ENCODE measurements at regions not wholly inside any gene's neighbourhood (a gene's known extent, or its start where the extent isn't known, plus 50 kb on each side); places are given as distances from the start of the nearest gene placed in this dataset.

GRCh38 chr10:9160275-9160674, 1105.8 kb downstream of the GATA3 start:
- no peak for DNase-seq (ENCODE audit: low spot score)
- TF ChIP-seq GABPA (IDR thresholded peaks at IDR 0.05 in 1 of 2, conservative IDR thresholded peaks at IDR 0.05 in 1 of 2) = no peak
- no peak for TF ChIP-seq HNF4G (IDR thresholded peaks at IDR 0.05)
- no peak for TF ChIP-seq NR2F2 (IDR thresholded peaks at IDR 0.05)
- TF ChIP-seq, protein P1, sequence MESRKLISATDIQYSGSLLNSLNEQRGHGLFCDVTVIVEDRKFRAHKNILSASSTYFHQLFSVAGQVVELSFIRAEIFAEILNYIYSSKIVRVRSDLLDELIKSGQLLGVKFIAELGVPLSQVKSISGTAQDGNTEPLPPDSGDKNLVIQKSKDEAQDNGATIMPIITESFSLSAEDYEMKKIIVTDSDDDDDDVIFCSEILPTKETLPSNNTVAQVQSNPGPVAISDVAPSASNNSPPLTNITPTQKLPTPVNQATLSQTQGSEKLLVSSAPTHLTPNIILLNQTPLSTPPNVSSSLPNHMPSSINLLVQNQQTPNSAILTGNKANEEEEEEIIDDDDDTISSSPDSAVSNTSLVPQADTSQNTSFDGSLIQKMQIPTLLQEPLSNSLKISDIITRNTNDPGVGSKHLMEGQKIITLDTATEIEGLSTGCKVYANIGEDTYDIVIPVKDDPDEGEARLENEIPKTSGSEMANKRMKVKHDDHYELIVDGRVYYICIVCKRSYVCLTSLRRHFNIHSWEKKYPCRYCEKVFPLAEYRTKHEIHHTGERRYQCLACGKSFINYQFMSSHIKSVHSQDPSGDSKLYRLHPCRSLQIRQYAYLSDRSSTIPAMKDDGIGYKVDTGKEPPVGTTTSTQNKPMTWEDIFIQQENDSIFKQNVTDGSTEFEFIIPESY (IDR thresholded peaks at IDR 0.05) = no peak
- TF ChIP-seq FOXA2 (IDR thresholded peaks at IDR 0.05) = no peak
- no peak for TF ChIP-seq RAD21 (IDR thresholded peaks at IDR 0.05)
- TF ChIP-seq HNF4A (conservative IDR thresholded peaks at IDR 0.05) = no peak
- Histone ChIP-seq H3K9me3 (ENCODE audit: control insufficient read depth in 4 of 4, low read length in 3 of 4) (peaks cover 0 to 4% (median 2%) of the 10 kb centered on the region in 4 donors), H3K4me3 (ENCODE audit: low read depth in 1 of 3, low read length in 3 of 3) (no peak overlapping the region), H3K36me3 (ENCODE audit: control insufficient read depth in 4 of 4, insufficient read depth in 3 of 4, low read depth in 1 of 4, low read length in 3 of 4) (no peaks in the 10 kb centered on the region), H3K4me1 (ENCODE audit: control insufficient read depth in 4 of 4, insufficient read depth in 4 of 4, low read length in 3 of 4) (no peaks in the 10 kb centered on the region), H3K27ac (ENCODE audit: low read depth in 1 of 2, low read length in 2 of 2) (no peak overlapping the region), H3K9ac (ENCODE audit: low read depth in 1 of 2, low read length in 2 of 2) (no peak overlapping the region), H3K27me3 (ENCODE audit: control insufficient read depth in 4 of 4, insufficient read depth in 4 of 4, low read length in 3 of 4) (no peaks in the 10 kb centered on the region)
- 77% methylated on average over 2 of the region's 2 CpGs for WGBS

DNA sequence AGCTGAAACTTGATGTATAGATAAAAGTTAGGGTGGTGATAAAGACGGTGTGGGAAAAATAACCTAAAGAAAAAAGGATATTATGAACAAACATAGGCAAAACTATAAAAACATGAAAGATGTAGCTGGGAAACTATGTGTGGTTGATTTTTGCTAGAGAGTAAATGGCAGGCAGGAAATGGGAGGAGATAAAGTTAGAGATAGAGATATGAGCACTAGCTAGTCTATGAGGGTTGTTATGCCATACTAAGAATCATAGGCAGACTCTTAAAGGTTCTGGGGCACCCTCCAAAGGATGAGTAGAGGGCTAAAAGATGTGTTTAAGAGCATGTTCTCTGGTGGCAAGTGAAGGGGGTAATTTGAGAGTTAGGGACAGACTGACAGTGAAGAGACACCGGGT, 1109.2 kb downstream of the GATA3 start:
- Histone ChIP-seq H3K36me3 (ENCODE audit: control insufficient read depth in 4 of 4, insufficient read depth in 3 of 4, low read depth in 1 of 4, low read length in 3 of 4) (no peaks in the 10 kb centered on the region), H3K9me3 (ENCODE audit: control insufficient read depth in 4 of 4, low read length in 3 of 4) (peaks cover 0 to 4% (median 2%) of the 10 kb centered on the region in 4 donors), H3K4me1 (ENCODE audit: control insufficient read depth in 4 of 4, insufficient read depth in 4 of 4, low read length in 3 of 4) (no peaks in the 10 kb centered on the region), H3K9ac (ENCODE audit: low read depth in 1 of 2, low read length in 2 of 2) (no peak overlapping the region), H3K4me3 (ENCODE audit: low read depth in 1 of 3, low read length in 3 of 3) (no peak overlapping the region), H3K27me3 (ENCODE audit: control insufficient read depth in 4 of 4, insufficient read depth in 4 of 4, low read length in 3 of 4) (no peaks in the 10 kb centered on the region), H3K27ac (ENCODE audit: low read depth in 1 of 2, low read length in 2 of 2) (no peak overlapping the region)
- WGBS = 81% methylated on average over 2 of the region's 2 CpGs
- no peak for TF ChIP-seq HNF4A (conservative IDR thresholded peaks at IDR 0.05)
- TF ChIP-seq EGR1 (IDR thresholded peaks at IDR 0.05; ENCODE audit: low read depth in 2 of 2) = no peak
- TF ChIP-seq HNF4G (IDR thresholded peaks at IDR 0.05) = no peak
- TF ChIP-seq RXRA (IDR thresholded peaks at IDR 0.05) = no peak
- no peak for TF ChIP-seq FOXA1 (IDR thresholded peaks at IDR 0.05)
- no peak for TF ChIP-seq FOXA2 (IDR thresholded peaks at IDR 0.05)
- no peak for TF ChIP-seq ATF3 (IDR thresholded peaks at IDR 0.05)
- TF ChIP-seq RAD21 (IDR thresholded peaks at IDR 0.05) = no peak
- TF ChIP-seq, protein P2, sequence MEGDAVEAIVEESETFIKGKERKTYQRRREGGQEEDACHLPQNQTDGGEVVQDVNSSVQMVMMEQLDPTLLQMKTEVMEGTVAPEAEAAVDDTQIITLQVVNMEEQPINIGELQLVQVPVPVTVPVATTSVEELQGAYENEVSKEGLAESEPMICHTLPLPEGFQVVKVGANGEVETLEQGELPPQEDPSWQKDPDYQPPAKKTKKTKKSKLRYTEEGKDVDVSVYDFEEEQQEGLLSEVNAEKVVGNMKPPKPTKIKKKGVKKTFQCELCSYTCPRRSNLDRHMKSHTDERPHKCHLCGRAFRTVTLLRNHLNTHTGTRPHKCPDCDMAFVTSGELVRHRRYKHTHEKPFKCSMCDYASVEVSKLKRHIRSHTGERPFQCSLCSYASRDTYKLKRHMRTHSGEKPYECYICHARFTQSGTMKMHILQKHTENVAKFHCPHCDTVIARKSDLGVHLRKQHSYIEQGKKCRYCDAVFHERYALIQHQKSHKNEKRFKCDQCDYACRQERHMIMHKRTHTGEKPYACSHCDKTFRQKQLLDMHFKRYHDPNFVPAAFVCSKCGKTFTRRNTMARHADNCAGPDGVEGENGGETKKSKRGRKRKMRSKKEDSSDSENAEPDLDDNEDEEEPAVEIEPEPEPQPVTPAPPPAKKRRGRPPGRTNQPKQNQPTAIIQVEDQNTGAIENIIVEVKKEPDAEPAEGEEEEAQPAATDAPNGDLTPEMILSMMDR (IDR thresholded peaks at IDR 0.05; ENCODE audit: low read depth, low read length, missing input control) = no peak
- no peak for TF ChIP-seq NR2F2 (IDR thresholded peaks at IDR 0.05)
- TF ChIP-seq TAF1 (conservative IDR thresholded peaks at IDR 0.05) = no peak
- TF ChIP-seq GABPA (IDR thresholded peaks at IDR 0.05 in 1 of 2, conservative IDR thresholded peaks at IDR 0.05 in 1 of 2) = no peak
- TF ChIP-seq, protein P3, sequence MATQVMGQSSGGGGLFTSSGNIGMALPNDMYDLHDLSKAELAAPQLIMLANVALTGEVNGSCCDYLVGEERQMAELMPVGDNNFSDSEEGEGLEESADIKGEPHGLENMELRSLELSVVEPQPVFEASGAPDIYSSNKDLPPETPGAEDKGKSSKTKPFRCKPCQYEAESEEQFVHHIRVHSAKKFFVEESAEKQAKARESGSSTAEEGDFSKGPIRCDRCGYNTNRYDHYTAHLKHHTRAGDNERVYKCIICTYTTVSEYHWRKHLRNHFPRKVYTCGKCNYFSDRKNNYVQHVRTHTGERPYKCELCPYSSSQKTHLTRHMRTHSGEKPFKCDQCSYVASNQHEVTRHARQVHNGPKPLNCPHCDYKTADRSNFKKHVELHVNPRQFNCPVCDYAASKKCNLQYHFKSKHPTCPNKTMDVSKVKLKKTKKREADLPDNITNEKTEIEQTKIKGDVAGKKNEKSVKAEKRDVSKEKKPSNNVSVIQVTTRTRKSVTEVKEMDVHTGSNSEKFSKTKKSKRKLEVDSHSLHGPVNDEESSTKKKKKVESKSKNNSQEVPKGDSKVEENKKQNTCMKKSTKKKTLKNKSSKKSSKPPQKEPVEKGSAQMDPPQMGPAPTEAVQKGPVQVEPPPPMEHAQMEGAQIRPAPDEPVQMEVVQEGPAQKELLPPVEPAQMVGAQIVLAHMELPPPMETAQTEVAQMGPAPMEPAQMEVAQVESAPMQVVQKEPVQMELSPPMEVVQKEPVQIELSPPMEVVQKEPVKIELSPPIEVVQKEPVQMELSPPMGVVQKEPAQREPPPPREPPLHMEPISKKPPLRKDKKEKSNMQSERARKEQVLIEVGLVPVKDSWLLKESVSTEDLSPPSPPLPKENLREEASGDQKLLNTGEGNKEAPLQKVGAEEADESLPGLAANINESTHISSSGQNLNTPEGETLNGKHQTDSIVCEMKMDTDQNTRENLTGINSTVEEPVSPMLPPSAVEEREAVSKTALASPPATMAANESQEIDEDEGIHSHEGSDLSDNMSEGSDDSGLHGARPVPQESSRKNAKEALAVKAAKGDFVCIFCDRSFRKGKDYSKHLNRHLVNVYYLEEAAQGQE (IDR thresholded peaks at IDR 0.05) = no peak
- TF ChIP-seq, protein P1 (IDR thresholded peaks at IDR 0.05) = no peak
- TF ChIP-seq JUND (IDR thresholded peaks at IDR 0.05) = no peak
- TF ChIP-seq MAX (IDR thresholded peaks at IDR 0.05) = no peak
- TF ChIP-seq SP1 (IDR thresholded peaks at IDR 0.05) = no peak
- no peak for TF ChIP-seq YY1 (IDR thresholded peaks at IDR 0.05)
- no peak for DNase-seq (ENCODE audit: low spot score)
